ENCODE measurements at regions not wholly inside any gene's neighbourhood (a gene's known extent, or its start where the extent isn't known, plus 50 kb on each side); places are given as distances from the start of the nearest gene placed in this dataset.

- intact Hi-C loops (cut with micrococcal nuclease), result no loop called here
- peaks cover 0 to 3% (median 0%) of the 10 kb centered on the region in 3 donors for H3K27me3 Mint-ChIP-seq (ENCODE audit: low read depth in 3 of 3)
- no peak for TF ChIP-seq CTCF (IDR thresholded peaks at IDR 0.05)
- no peak for DNase-seq
- H3K36me3 Mint-ChIP-seq, result no peaks in the 10 kb centered on the region
- Histone ChIP-seq H3K4me2 (replicated peaks; ENCODE audit: extremely low read depth, low read length, poor library complexity, severe bottlenecking) (no peak overlapping the region), H3K79me2 (ENCODE audit: insufficient read depth, low read length) (no peaks in the 10 kb centered on the region), H2AFZ (ENCODE audit: insufficient read depth, low read depth, low read length, poor library complexity, severe bottlenecking) (no peak overlapping the region), H3K9ac (ENCODE audit: insufficient read depth, low read length, poor library complexity, severe bottlenecking) (no peak overlapping the region), H3K27me3 (ENCODE audit: control insufficient read depth in 2 of 2, insufficient read depth in 2 of 2, low read length in 2 of 2) (no peaks in the 10 kb centered on the region), H3K9me3 (replicated peaks in 1 of 2; ENCODE audit: control insufficient read depth in 1 of 2, insufficient read depth in 1 of 2, low read length in 2 of 2) (peaks cover 7 to 11% of the 10 kb centered on the region in 2 donors), H3K4me3 (replicated peaks in 1 of 3; ENCODE audit: low read depth in 2 of 3, low read length in 3 of 3) (no peak overlapping the region), H3K27ac (ENCODE audit: low read depth in 1 of 2, low read length in 2 of 2) (no peak overlapping the region), H3K36me3 (replicated peaks in 1 of 2; ENCODE audit: control insufficient read depth in 1 of 2, insufficient read depth in 2 of 2, low read length in 2 of 2) (no peaks in the 10 kb centered on the region), H4K20me1 (ENCODE audit: insufficient read depth, low read length) (no peaks in the 10 kb centered on the region), H3K4me1 (ENCODE audit: control insufficient read depth in 1 of 2, insufficient read depth in 2 of 2, low read length in 2 of 2) (no peaks in the 10 kb centered on the region)
- no peaks in the 10 kb centered on the region for H3K4me1 Mint-ChIP-seq
- no peak overlapping the region for H3K27ac Mint-ChIP-seq
- H3K4me3 Mint-ChIP-seq, result no peak overlapping the region
- peaks cover 0 to 10% (median 7%) of the 10 kb centered on the region in 7 donors for H3K9me3 Mint-ChIP-seq
- WGBS (ENCODE audit: insufficient coverage), result no CpG with 5 or more reads among the region's 5 CpGs
These were observed 157.4 kb upstream of the CHORDC1 start for GRCh38 chr11:90380206-90380605.

- Mint-ChIP-seq H3K4me3 (no peak overlapping the region), H3K27me3 (ENCODE audit: low read depth in 3 of 3) (peaks cover 0 to 3% (median 0%) of the 10 kb centered on the region in 3 donors), H3K4me1 (no peaks in the 10 kb centered on the region), H3K9me3 (peaks cover 0 to 5% (median 2%) of the 10 kb centered on the region in 7 donors), H3K27ac (no peak overlapping the region), H3K36me3 (no peaks in the 10 kb centered on the region)
- H3K4me1 ChIP-seq (ENCODE audit: control insufficient read depth in 1 of 2, insufficient read depth in 2 of 2, low read length in 2 of 2), result no peaks in the 10 kb centered on the region
- H3K79me2 ChIP-seq (ENCODE audit: insufficient read depth, low read length), result no peaks in the 10 kb centered on the region
- H3K27ac ChIP-seq (ENCODE audit: low read depth in 1 of 2, low read length in 2 of 2), result no peak overlapping the region
- DNase-seq, result no peak
- H2AFZ ChIP-seq (ENCODE audit: insufficient read depth, low read depth, low read length, poor library complexity, severe bottlenecking), result no peak overlapping the region
- H3K4me3 ChIP-seq (replicated peaks in 1 of 3; ENCODE audit: low read depth in 2 of 3, low read length in 3 of 3), result no peak overlapping the region
- no peak overlapping the region for H3K9ac ChIP-seq (ENCODE audit: insufficient read depth, low read length, poor library complexity, severe bottlenecking)
- no peaks in the 10 kb centered on the region for H3K27me3 ChIP-seq (ENCODE audit: control insufficient read depth in 2 of 2, insufficient read depth in 2 of 2, low read length in 2 of 2)
- H3K36me3 ChIP-seq (replicated peaks in 1 of 2; ENCODE audit: control insufficient read depth in 1 of 2, insufficient read depth in 2 of 2, low read length in 2 of 2), result no peaks in the 10 kb centered on the region
- peaks cover 1 to 2% of the 10 kb centered on the region in 2 donors for H3K9me3 ChIP-seq (replicated peaks in 1 of 2; ENCODE audit: control insufficient read depth in 1 of 2, insufficient read depth in 1 of 2, low read length in 2 of 2)
- intact Hi-C loops (cut with micrococcal nuclease), result no loop called here
- H4K20me1 ChIP-seq (ENCODE audit: insufficient read depth, low read length), result no peaks in the 10 kb centered on the region
- no peak for TF ChIP-seq CTCF (IDR thresholded peaks at IDR 0.05)
- no CpG with 5 or more reads among the region's 2 CpGs for WGBS (ENCODE audit: insufficient coverage)
- H3K4me2 ChIP-seq (replicated peaks; ENCODE audit: extremely low read depth, low read length, poor library complexity, severe bottlenecking), result no peak overlapping the region
These were observed 151.1 kb upstream of the CHORDC1 start for GRCh38 chr11:90373971-90374370.

Data from CD14-positive monocyte (primary cell).